Subcutaneous abdominal adipose tissue (tissue), 5 donors: ENCODE measurements at regions not wholly inside any gene's neighbourhood (a gene's known extent, or its start where the extent isn't known, plus 50 kb on each side); places are given as distances from the start of the nearest gene placed in this dataset.

Experiments
- H3K27ac ChIP-seq: one replicate; pipeline ENCODE4 v1.7.0; 2013; ENCODE audit warnings: low read depth, mild to moderate bottlenecking, inconsistent platforms, low read length, moderate library complexity
- H3K27me3 ChIP-seq, 5 donors: one replicate each; pipeline ENCODE4 v1.7.0; 2013; ENCODE audit warnings: low read length in 5 of 5, inconsistent platforms in 1 of 5; ENCODE audit not compliant: control insufficient read depth in 5 of 5, insufficient read depth in 4 of 5
- H3K36me3 ChIP-seq, 5 donors: one replicate each; pipeline ENCODE4 v1.7.0; 2013; ENCODE audit warnings: low read length in 5 of 5; ENCODE audit not compliant: control insufficient read depth in 5 of 5, insufficient read depth in 5 of 5
- H3K4me1 ChIP-seq, 5 donors: one replicate each; pipeline ENCODE4 v1.7.0; 2013; ENCODE audit warnings: low read length in 5 of 5, mild to moderate bottlenecking in 3 of 5, moderate library complexity in 1 of 5; ENCODE audit not compliant: control insufficient read depth in 5 of 5, insufficient read depth in 5 of 5
- H3K4me3 ChIP-seq, 5 donors: one replicate each; pipeline ENCODE4 v1.7.0; 2013; ENCODE audit warnings: low read length in 5 of 5, low read depth in 1 of 5
- H3K9ac ChIP-seq, 5 donors: one replicate each; pipeline ENCODE4 v1.7.0; 2013; ENCODE audit warnings: low read length in 5 of 5, mild to moderate bottlenecking in 4 of 5, moderate library complexity in 3 of 5
- H3K9me3 ChIP-seq, 5 donors: one replicate each; pipeline ENCODE4 v1.7.0; 2013; ENCODE audit warnings: low read length in 5 of 5; ENCODE audit not compliant: control insufficient read depth in 5 of 5
- donor health status: healthy.
- donor health status: healthy.
- donor health status: healthy.
- donor health status: healthy.
- donor health status: healthy.

GRCh38 chr16:62201911-62202310 is 165.7 kb upstream of the CDH8 start:
- Histone ChIP-seq H3K4me3 (no peak overlapping the region), H3K9me3 (no peaks in the 10 kb centered on the region), H3K36me3 (no peaks in the 10 kb centered on the region), H3K27me3 (no peaks in the 10 kb centered on the region), H3K9ac (no peak overlapping the region), H3K4me1 (no peaks in the 10 kb centered on the region), H3K27ac (no peak overlapping the region)

GRCh38 chr16:62194828-62195227 is 158.6 kb upstream of the CDH8 start:
- no peak overlapping the region for H3K9ac ChIP-seq

GRCh38 chr16:62190426-62190825 is 154.2 kb upstream of the CDH8 start:
- no peak overlapping the region for H3K27ac ChIP-seq
- H3K36me3 ChIP-seq: no peaks in the 10 kb centered on the region
- no peak overlapping the region for H3K9ac ChIP-seq
- H3K4me3 ChIP-seq: no peak overlapping the region
- H3K9me3 ChIP-seq: no peaks in the 10 kb centered on the region
- no peaks in the 10 kb centered on the region for H3K4me1 ChIP-seq
- no peaks in the 10 kb centered on the region for H3K27me3 ChIP-seq

More at GRCh38 chr16:62194828-62195227, 158.6 kb upstream of the CDH8 start:
- Histone ChIP-seq H3K4me1 (no peaks in the 10 kb centered on the region), H3K36me3 (no peaks in the 10 kb centered on the region), H3K4me3 (no peak overlapping the region), H3K27me3 (no peaks in the 10 kb centered on the region), H3K9me3 (no peaks in the 10 kb centered on the region), H3K27ac (no peak overlapping the region)

- Histone ChIP-seq H3K4me3 (no peak overlapping the region), H3K4me1 (no peaks in the 10 kb centered on the region), H3K9ac (no peak overlapping the region), H3K27ac (no peak overlapping the region), H3K9me3 (no peaks in the 10 kb centered on the region), H3K27me3 (no peaks in the 10 kb centered on the region), H3K36me3 (no peaks in the 10 kb centered on the region)
Measured at GRCh38 chr16:62177351-62178203, 141.3 kb upstream of the CDH8 start.

GRCh38 chr16:62170642-62171041 is 134.4 kb upstream of the CDH8 start:
- H3K4me1 ChIP-seq: no peaks in the 10 kb centered on the region
- no peaks in the 10 kb centered on the region for H3K36me3 ChIP-seq
- H3K27me3 ChIP-seq: no peaks in the 10 kb centered on the region
- no peak overlapping the region for H3K27ac ChIP-seq
- no peak overlapping the region for H3K9ac ChIP-seq
- no peak overlapping the region for H3K4me3 ChIP-seq
- peaks cover 0 to 8% (median 3%) of the 10 kb centered on the region in 5 donors for H3K9me3 ChIP-seq

GRCh38 chr16:62167551-62167950 is 131.3 kb upstream of the CDH8 start:
- Histone ChIP-seq H3K4me3 (no peak overlapping the region), H3K4me1 (no peaks in the 10 kb centered on the region), H3K27me3 (no peaks in the 10 kb centered on the region), H3K9me3 (peaks cover 0 to 11% (median 3%) of the 10 kb centered on the region in 5 donors), H3K36me3 (no peaks in the 10 kb centered on the region), H3K27ac (no peak overlapping the region), H3K9ac (no peak overlapping the region)

- Histone ChIP-seq H3K4me3 (no peak overlapping the region), H3K27me3 (no peaks in the 10 kb centered on the region), H3K9ac (no peak overlapping the region), H3K27ac (no peak overlapping the region), H3K36me3 (no peaks in the 10 kb centered on the region), H3K4me1 (no peaks in the 10 kb centered on the region), H3K9me3 (no peaks in the 10 kb centered on the region)
Measured at GRCh38 chr16:62157544-62157943, 121.3 kb upstream of the CDH8 start.

- Histone ChIP-seq H3K9me3 (no peaks in the 10 kb centered on the region), H3K36me3 (no peaks in the 10 kb centered on the region), H3K9ac (no peak overlapping the region), H3K4me1 (no peaks in the 10 kb centered on the region), H3K27me3 (no peaks in the 10 kb centered on the region), H3K27ac (no peak overlapping the region), H3K4me3 (no peak overlapping the region)
Measured at GRCh38 chr16:62156971-62157370, 120.7 kb upstream of the CDH8 start.

- no peak overlapping the region for H3K4me3 ChIP-seq
- H3K4me1 ChIP-seq: no peaks in the 10 kb centered on the region
- H3K27me3 ChIP-seq: peaks cover 0 to 2% (median 0%) of the 10 kb centered on the region in 5 donors
- H3K9ac ChIP-seq: no peak overlapping the region
- H3K27ac ChIP-seq: no peak overlapping the region
- H3K9me3 ChIP-seq: no peaks in the 10 kb centered on the region
- H3K36me3 ChIP-seq: no peaks in the 10 kb centered on the region
Measured at GRCh38 chr16:62149631-62150030, 113.4 kb upstream of the CDH8 start.

GRCh38 chr16:62137996-62138395 is 101.8 kb upstream of the CDH8 start:
- Histone ChIP-seq H3K4me1 (no peaks in the 10 kb centered on the region), H3K9me3 (peaks cover 0 to 10% (median 4%) of the 10 kb centered on the region in 5 donors), H3K9ac (no peak overlapping the region), H3K4me3 (no peak overlapping the region), H3K27ac (no peak overlapping the region), H3K36me3 (no peaks in the 10 kb centered on the region), H3K27me3 (no peaks in the 10 kb centered on the region)
